ENCODE measurements at regions not wholly inside any gene's neighbourhood (a gene's known extent, or its start where the extent isn't known, plus 50 kb on each side); places are given as distances from the start of the nearest gene placed in this dataset.

- DNase-seq: no peak
These were observed 91.2 kb upstream of the ABI3BP start for GRCh38 chr3:101084404-101084803.

- no peak for DNase-seq
These were observed 88.8 kb upstream of the ABI3BP start for GRCh38 chr3:101081999-101082398.

GRCh38 chr3:101081446-101081845, 88.2 kb upstream of the ABI3BP start:
- no peak for DNase-seq

GRCh38 chr3:101077361-101078011, 84.3 kb upstream of the ABI3BP start:
- no peak for DNase-seq

DNA sequence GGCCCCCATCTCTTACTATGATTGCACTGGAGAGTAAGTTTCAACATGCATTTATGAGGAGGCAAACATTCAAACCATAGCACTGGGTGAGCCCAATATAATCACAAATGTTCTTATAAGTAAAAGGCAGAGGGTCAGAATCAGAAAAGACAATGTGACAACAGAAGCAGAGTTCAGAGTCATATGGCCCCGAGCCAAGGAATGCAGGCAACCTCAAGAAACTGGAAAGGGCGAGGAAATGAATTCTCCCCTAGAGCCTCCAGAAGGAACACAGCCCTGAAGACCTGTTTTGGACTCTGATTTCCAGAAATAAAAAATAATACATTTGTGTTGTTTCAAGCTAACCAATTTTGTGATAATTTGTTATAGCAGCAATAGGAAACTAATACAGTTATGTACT, 81.3 kb upstream of the ABI3BP start:
- no peak for DNase-seq

DNA sequence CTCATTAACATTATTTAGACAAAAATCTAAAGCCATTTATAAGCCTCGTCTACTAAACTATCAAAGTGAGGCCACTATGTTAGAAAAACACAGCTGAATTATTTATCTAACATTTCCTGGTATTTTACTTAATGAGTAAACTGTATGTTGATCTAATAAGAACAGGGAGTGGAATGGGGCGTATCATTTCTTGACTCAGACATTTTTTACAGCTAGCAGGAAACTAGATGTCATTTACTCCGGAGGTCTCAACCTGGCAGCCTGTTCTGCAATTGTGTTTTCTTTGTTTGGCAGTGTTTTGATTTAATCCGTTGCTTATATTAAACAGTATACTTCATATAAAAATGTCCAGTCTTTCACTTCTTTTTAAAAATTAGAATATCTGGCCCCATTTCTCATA, 79.1 kb upstream of the ABI3BP start:
- DNase-seq: no peak

- no peak for DNase-seq
These were observed 77.5 kb upstream of the ABI3BP start for GRCh38 chr3:101070799-101071121.

GRCh38 chr3:101069901-101070798, 76.9 kb upstream of the ABI3BP start:
- no peak for DNase-seq

- no peak for DNase-seq
These were observed 75.8 kb upstream of the ABI3BP start for GRCh38 chr3:101068876-101069606.

DNA sequence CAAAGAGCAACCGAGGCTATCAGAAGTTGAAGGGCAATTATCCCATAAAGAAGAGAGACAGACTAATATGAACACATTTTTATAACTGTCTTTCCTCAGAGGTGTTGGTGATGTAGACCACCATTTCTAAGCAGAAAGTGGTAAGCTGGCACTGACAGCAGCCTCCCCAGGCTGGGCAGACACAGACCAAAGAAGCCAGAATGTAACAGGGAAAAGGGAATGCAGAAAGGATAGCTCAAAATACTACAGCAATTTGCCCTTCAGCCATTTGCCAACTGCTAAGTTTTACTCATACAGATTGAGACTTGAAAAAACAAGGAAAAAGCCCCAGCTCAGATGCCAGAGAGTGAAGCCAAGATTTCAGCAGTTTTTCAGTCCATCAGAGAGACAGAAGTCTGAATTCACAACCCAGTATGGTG, 73.5 kb upstream of the ABI3BP start:
- peak in 1 of 2 donors; percentile 13 for DNase-seq

DNA sequence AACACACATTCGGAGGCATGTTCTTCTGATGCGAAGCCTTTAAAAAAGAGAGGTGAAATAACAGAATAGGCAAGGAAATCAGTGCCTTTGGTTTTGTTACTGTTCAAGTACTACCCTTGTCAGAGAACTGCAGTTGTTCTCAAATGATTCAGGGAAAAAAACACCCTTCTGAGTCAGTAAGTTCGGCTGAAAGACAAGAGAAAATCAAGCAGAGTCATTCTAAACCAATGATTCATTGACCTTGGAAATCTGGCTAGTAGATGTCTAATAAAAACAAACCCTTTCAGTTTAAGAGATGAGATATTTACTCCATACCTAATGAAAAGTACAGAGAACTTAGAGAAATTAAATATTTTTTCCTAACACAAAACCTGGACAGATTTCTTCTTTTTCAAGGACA, 72.7 kb upstream of the ABI3BP start:
- no peak for DNase-seq

- DNase-seq: no peak
These were observed 70.2 kb upstream of the ABI3BP start for GRCh38 chr3:101063401-101063800.

DNA sequence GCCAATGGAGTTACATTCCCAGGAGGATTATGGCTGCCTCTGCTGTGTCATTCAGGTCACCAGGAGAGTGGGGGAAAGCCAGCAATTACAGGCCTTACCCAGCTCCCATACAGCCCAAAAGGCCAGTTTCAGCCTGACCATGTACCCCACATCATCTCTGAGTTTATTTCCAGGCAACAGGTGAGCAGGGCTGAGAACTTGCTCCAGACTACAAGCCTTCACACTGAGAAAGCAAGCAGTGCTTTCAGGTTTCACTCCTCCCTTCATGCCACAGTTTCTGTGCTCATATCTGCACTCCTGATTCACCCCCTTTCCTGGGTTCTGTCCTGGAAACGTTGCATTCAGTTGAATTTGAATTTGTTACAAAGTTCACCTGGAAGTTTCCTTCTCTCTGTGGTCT, 68.1 kb upstream of the ABI3BP start:
- no peak for DNase-seq

DNA sequence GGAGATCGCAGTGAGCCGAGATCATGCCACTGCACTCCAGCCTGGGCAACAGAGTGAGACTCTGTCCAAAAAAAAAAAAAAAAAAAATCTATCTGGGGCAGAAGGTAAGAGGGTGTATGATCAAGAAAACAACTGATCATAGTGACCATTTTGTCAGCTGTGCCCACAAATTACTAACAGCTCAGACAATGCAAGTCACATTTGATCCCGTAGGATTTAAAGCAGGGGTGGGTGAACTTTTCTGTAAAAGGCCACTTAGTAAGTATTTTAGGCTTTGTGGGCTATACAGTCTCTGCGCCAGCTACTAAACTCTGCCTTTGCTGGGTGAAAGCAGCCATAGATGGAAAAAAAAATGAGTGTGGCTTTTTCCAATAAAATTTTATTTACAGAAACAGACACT, 57.6 kb upstream of the ABI3BP start:
- DNase-seq: no peak

DNA sequence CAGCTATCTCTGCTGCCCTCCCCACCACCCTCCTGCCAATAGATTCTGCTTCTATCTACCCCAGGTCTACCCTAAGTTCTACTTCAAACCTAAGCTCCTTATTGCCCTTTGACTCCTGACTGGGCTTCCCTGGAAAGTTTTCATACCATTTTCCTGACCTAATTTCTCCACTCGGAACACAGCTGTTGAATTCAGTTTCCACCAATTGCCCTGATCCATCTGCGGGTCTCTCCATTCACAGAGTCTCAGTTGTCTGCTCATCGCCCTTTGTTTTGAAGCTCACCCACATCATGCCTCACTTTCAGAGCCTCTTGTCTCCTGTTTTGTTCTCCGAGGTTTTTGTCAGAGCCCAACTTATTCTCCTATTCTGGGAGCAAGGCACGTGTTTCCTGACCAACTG, 56.8 kb upstream of the ABI3BP start:
- DNase-seq: no peak

GRCh38 chr3:101049532-101049931, 56.3 kb upstream of the ABI3BP start:
- no peak for DNase-seq

- no peak for DNase-seq
These were observed 50.5 kb upstream of the ABI3BP start for GRCh38 chr3:101043687-101044078.

GRCh38 chr3:101042996-101043686, 49.9 kb upstream of the ABI3BP start:
- no peak for DNase-seq
